ENCODE measurements at regions not wholly inside any gene's neighbourhood (a gene's known extent, or its start where the extent isn't known, plus 50 kb on each side); places are given as distances from the start of the nearest gene placed in this dataset.

DNA sequence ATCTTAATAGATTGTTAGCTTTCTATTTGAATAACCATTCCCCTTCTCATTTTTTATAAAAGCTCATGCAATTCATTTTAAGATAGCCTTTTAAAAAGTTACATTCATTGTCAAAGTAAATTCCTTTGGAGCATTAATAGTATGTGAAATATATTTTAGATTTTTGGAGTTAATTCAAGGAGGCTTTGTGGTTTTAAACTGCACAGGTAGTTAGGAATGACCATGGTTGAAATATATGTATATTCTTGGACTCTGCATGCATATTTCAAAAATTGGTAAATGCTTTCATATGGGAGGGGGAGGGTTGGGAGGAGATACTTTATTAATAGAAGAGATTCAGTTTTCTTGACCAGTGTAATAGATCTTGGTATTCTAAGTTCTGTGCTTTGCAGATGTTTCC, 244.4 kb upstream of the C2CD4B start:
- Histone ChIP-seq H3K9me3 (ENCODE audit: control insufficient read depth, insufficient read depth, low read length) (no peaks in the 10 kb centered on the region), H3K27me3 (ENCODE audit: control insufficient read depth, insufficient read depth, low read length) (no peaks in the 10 kb centered on the region), H3K27ac (ENCODE audit: low read depth, low read length) (no peak overlapping the region), H3K4me3 (ENCODE audit: low read depth, low read length) (no peak overlapping the region)
- DNase-seq (ENCODE audit: low read depth, low spot score): no peak
- CTCF ChIA-PET: no interaction called here
- POLR2A ChIA-PET: no interaction called here
- TF ChIP-seq, protein P1, sequence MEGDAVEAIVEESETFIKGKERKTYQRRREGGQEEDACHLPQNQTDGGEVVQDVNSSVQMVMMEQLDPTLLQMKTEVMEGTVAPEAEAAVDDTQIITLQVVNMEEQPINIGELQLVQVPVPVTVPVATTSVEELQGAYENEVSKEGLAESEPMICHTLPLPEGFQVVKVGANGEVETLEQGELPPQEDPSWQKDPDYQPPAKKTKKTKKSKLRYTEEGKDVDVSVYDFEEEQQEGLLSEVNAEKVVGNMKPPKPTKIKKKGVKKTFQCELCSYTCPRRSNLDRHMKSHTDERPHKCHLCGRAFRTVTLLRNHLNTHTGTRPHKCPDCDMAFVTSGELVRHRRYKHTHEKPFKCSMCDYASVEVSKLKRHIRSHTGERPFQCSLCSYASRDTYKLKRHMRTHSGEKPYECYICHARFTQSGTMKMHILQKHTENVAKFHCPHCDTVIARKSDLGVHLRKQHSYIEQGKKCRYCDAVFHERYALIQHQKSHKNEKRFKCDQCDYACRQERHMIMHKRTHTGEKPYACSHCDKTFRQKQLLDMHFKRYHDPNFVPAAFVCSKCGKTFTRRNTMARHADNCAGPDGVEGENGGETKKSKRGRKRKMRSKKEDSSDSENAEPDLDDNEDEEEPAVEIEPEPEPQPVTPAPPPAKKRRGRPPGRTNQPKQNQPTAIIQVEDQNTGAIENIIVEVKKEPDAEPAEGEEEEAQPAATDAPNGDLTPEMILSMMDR (IDR thresholded peaks at IDR 0.05; ENCODE audit: low read depth, low read length): no peak

GRCh38 chr15:62412686-62413085, 247.6 kb upstream of the C2CD4B start:
- no peaks in the 10 kb centered on the region for H3K9me3 ChIP-seq (ENCODE audit: control insufficient read depth, insufficient read depth, low read length)
- TF ChIP-seq, protein P1 (IDR thresholded peaks at IDR 0.05; ENCODE audit: low read depth, low read length): no peak
- H3K27me3 ChIP-seq (ENCODE audit: control insufficient read depth, insufficient read depth, low read length): no peaks in the 10 kb centered on the region
- no peak for DNase-seq (ENCODE audit: low read depth, low spot score)
- ChIA-PET CTCF (no interaction called here), POLR2A (no interaction called here)
- H3K27ac ChIP-seq (ENCODE audit: low read depth, low read length): peak overlapping the region; percentile 11
- H3K4me3 ChIP-seq (ENCODE audit: low read depth, low read length): no peak overlapping the region

DNA sequence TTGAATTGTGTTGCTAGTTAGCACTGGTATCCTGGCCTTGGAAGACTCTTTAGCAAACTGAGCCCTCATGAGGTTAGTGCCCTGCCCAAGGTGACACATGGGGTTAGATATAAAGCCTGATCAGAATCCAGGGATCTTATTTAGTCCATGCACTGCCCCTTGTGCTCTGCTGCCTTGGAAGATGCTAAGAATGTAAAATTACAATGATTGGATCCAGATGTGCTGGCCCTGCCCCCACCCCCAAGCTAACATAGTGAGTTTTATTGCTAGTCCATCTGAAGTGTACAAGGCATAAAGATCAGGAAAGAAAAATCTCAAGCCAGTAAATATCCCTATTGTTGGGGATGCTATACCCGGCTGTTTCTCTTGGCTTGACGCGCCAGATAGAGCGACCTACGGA, 248.1 kb upstream of the C2CD4B start:
- POLR2A ChIA-PET: no interaction called here
- TF ChIP-seq, protein P1 (IDR thresholded peaks at IDR 0.05; ENCODE audit: low read depth, low read length): no peak
- Histone ChIP-seq H3K9me3 (ENCODE audit: control insufficient read depth, insufficient read depth, low read length) (no peaks in the 10 kb centered on the region), H3K27me3 (ENCODE audit: control insufficient read depth, insufficient read depth, low read length) (no peaks in the 10 kb centered on the region), H3K4me3 (ENCODE audit: low read depth, low read length) (no peak overlapping the region), H3K27ac (ENCODE audit: low read depth, low read length) (no peak overlapping the region)
- CTCF ChIA-PET: no interaction called here
- DNase-seq (ENCODE audit: low read depth, low spot score): no peak

- no peak for DNase-seq (ENCODE audit: low read depth, low spot score)
- no peaks in the 10 kb centered on the region for H3K27me3 ChIP-seq (ENCODE audit: control insufficient read depth, insufficient read depth, low read length)
- no peak overlapping the region for H3K27ac ChIP-seq (ENCODE audit: low read depth, low read length)
- TF ChIP-seq, protein P1 (IDR thresholded peaks at IDR 0.05; ENCODE audit: low read depth, low read length): no peak
- CTCF ChIA-PET: no interaction called here
- POLR2A ChIA-PET: no interaction called here
- no peak overlapping the region for H3K4me3 ChIP-seq (ENCODE audit: low read depth, low read length)
- no peaks in the 10 kb centered on the region for H3K9me3 ChIP-seq (ENCODE audit: control insufficient read depth, insufficient read depth, low read length)
Measured at GRCh38 chr15:62413786-62414185, 248.7 kb upstream of the C2CD4B start.

DNA sequence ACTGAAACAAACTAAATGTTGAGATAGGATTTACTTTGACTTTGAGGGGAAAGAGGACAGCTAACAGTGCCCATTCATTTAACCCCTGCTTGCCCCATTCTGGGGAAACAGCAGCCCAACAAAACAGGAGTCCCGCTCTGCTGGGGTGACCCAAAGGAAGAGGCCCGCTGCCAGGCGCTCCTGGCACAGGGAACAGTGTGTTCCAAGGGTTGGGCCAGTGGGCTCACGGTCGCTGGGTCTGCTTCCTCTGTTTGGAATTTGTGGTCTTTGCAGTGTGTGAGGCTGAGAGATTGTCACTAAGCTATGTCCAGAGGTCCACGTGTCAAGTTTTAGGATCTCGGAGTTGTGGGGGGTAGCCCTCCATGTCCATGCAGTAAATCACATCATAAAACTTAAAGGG, 250.4 kb upstream of the C2CD4B start:
- H3K9me3 ChIP-seq (ENCODE audit: control insufficient read depth, insufficient read depth, low read length): no peaks in the 10 kb centered on the region
- ChIA-PET POLR2A (no interaction called here), CTCF (interaction anchor here (0.6 kb wide), 1 partner anchor 26 kb away, joined by 3 read pairs; no protein-coding TSS in a partner anchor)
- TF ChIP-seq, protein P1 (IDR thresholded peaks at IDR 0.05; ENCODE audit: low read depth, low read length): no peak
- no peaks in the 10 kb centered on the region for H3K27me3 ChIP-seq (ENCODE audit: control insufficient read depth, insufficient read depth, low read length)
- no peak for DNase-seq (ENCODE audit: low read depth, low spot score)
- H3K4me3 ChIP-seq (ENCODE audit: low read depth, low read length): no peak overlapping the region
- H3K27ac ChIP-seq (ENCODE audit: low read depth, low read length): no peak overlapping the region

All from AG04450 (cell line).